ENCODE measurements at regions not wholly inside any gene's neighbourhood (a gene's known extent, or its start where the extent isn't known, plus 50 kb on each side); places are given as distances from the start of the nearest gene placed in this dataset.
A peak's percentile ranks its signal among the peaks of the same experiment; 100 is the strongest.

GRCh38 chr4:34850968-34851367, 1393.3 kb downstream of the ARAP2 start:
- TF ChIP-seq, protein P1, sequence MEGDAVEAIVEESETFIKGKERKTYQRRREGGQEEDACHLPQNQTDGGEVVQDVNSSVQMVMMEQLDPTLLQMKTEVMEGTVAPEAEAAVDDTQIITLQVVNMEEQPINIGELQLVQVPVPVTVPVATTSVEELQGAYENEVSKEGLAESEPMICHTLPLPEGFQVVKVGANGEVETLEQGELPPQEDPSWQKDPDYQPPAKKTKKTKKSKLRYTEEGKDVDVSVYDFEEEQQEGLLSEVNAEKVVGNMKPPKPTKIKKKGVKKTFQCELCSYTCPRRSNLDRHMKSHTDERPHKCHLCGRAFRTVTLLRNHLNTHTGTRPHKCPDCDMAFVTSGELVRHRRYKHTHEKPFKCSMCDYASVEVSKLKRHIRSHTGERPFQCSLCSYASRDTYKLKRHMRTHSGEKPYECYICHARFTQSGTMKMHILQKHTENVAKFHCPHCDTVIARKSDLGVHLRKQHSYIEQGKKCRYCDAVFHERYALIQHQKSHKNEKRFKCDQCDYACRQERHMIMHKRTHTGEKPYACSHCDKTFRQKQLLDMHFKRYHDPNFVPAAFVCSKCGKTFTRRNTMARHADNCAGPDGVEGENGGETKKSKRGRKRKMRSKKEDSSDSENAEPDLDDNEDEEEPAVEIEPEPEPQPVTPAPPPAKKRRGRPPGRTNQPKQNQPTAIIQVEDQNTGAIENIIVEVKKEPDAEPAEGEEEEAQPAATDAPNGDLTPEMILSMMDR (IDR thresholded peaks at IDR 0.05; ENCODE audit: low read depth, low read length), result no peak
- in situ Hi-C loops (cut with HindIII; ENCODE audit: low sequenced_read_pairs), result no loop called here

GRCh38 chr4:34851411-34851810, 1392.9 kb downstream of the ARAP2 start:
- H3K4me3 ChIP-seq (ENCODE audit: low read depth, low read length), result no peak overlapping the region
- in situ Hi-C loops (cut with HindIII; ENCODE audit: low sequenced_read_pairs), result no loop called here
- DNase-seq (ENCODE audit: low read depth, low spot score), result no peak
- TF ChIP-seq, protein P1 (IDR thresholded peaks at IDR 0.05; ENCODE audit: low read depth, low read length), result no peak

More at GRCh38 chr4:34850968-34851367, 1393.3 kb downstream of the ARAP2 start:
- H3K4me3 ChIP-seq (ENCODE audit: low read depth, low read length), result no peak overlapping the region
- DNase-seq (ENCODE audit: low read depth, low spot score), result peak; percentile 62

DNA sequence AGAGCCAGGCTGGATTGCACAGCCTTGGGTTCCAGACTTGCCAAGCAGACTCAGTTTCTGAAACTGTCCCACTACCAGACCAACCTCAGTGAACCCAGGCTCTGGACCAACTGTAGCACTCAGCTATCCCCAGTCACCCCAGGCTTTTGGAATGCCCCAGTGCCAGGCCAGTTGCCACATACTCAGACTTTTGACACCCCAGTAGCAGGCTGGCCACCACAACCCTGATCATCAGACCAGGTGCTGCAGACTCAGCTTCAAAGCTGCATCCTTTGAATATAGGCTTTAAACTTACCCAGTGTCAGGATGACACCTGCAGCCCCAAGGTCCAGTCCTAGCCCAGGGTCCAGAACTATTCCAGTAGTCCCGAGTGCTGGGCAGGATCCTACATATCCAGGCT, 1389.9 kb downstream of the ARAP2 start:
- no peak overlapping the region for H3K4me3 ChIP-seq (ENCODE audit: low read depth, low read length)
- TF ChIP-seq, protein P1 (IDR thresholded peaks at IDR 0.05; ENCODE audit: low read depth, low read length), result no peak
- in situ Hi-C loops (cut with HindIII; ENCODE audit: low sequenced_read_pairs), result no loop called here
- DNase-seq (ENCODE audit: low read depth, low spot score), result no peak

- TF ChIP-seq, protein P1 (IDR thresholded peaks at IDR 0.05; ENCODE audit: low read depth, low read length), result no peak
- H3K4me3 ChIP-seq (ENCODE audit: low read depth, low read length), result no peak overlapping the region
- DNase-seq (ENCODE audit: low read depth, low spot score), result peak; percentile 13
- in situ Hi-C loops (cut with HindIII; ENCODE audit: low sequenced_read_pairs), result no loop called here
Observed at GRCh38 chr4:34861666-34862065, 1382.6 kb downstream of the ARAP2 start.

DNA sequence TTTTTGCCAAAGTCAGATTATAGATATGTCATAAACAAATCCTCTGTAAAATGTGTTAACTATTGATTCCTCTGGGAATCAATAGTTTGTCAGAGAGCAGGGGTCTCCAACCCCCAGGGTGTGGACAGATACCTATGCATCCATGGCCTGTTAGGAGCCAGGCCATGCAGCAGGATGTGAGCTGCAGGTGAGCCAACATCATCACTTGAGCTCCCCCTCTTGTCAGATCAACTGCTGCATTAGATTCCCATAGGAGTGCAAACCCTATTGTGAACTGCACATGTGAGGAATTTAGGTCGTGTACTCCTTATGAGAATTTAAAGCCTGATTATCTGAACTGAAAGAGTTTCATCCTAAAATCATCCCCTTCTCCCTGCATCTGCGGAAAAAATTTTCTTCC, 1365.4 kb downstream of the ARAP2 start:
- in situ Hi-C loops (cut with HindIII; ENCODE audit: low sequenced_read_pairs), result no loop called here
- DNase-seq (ENCODE audit: low read depth, low spot score), result no peak
- TF ChIP-seq, protein P1 (IDR thresholded peaks at IDR 0.05; ENCODE audit: low read depth, low read length), result no peak
- H3K4me3 ChIP-seq (ENCODE audit: low read depth, low read length), result no peak overlapping the region

DNA sequence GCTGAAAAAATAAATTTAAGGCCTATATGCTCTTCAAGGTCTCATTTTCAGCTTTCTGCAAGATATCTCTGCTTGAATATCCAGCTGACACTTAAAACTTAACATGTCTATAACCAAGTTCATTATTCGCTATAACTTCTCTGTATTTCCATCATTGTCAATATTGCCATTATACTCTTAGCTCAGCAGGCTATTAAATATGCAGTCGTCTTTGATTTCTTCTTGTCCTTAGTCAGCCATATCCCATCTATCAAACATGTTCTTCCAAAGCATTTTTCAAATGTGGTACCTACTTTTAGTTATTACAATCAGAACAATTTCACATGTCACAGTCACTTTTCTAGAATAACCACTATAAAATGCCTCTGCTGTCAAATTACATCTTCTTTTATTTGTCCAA, 1364.1 kb downstream of the ARAP2 start:
- TF ChIP-seq, protein P1 (IDR thresholded peaks at IDR 0.05; ENCODE audit: low read depth, low read length), result no peak
- no peak for DNase-seq (ENCODE audit: low read depth, low spot score)
- no peak overlapping the region for H3K4me3 ChIP-seq (ENCODE audit: low read depth, low read length)
- in situ Hi-C loops (cut with HindIII; ENCODE audit: low sequenced_read_pairs), result no loop called here

DNA sequence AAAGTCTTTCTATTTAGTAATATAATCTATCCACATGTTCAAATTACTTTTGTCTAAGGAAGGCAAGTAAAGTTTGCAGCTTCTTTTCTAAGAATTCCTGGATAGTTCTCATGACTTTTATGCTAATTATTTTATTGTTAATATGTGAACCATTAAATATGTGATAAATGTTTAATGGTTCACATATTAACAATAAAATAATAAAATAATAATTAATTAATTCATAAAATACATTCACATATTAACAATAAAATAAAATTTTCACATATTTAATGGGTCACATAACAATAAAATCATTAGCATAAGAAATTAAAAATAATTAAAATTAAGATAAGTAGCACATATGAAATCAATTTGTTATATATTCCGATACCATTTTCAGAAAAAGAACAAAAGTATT, 1352.4 kb downstream of the ARAP2 start:
- no peak overlapping the region for H3K4me3 ChIP-seq (ENCODE audit: low read depth, low read length)
- TF ChIP-seq, protein P1 (IDR thresholded peaks at IDR 0.05; ENCODE audit: low read depth, low read length), result no peak
- in situ Hi-C loops (cut with HindIII; ENCODE audit: low sequenced_read_pairs), result no loop called here
- no peak for DNase-seq (ENCODE audit: low read depth, low spot score)

Data from astrocyte of the spinal cord (primary cell).